GM12878 (cell line): ENCODE measurements at regions not wholly inside any gene's neighbourhood (a gene's known extent, or its start where the extent isn't known, plus 50 kb on each side); places are given as distances from the start of the nearest gene placed in this dataset.

ENCODE experiments used
- ATF7 ChIP-seq: fragments of 450-650 bp; IDR thresholded peaks from 2 replicates; pipeline ENCODE4 v1.6.1; 2016; ENCODE audit warnings: low read depth, mild to moderate bottlenecking
- TF ChIP-seq, protein P1 (sequence below): fragments of 450-650 bp; IDR thresholded peaks from 2 replicates; pipeline ENCODE4 v1.6.1; 2017; ENCODE audit warnings: low read depth, mild to moderate bottlenecking, moderate library complexity

DNA sequence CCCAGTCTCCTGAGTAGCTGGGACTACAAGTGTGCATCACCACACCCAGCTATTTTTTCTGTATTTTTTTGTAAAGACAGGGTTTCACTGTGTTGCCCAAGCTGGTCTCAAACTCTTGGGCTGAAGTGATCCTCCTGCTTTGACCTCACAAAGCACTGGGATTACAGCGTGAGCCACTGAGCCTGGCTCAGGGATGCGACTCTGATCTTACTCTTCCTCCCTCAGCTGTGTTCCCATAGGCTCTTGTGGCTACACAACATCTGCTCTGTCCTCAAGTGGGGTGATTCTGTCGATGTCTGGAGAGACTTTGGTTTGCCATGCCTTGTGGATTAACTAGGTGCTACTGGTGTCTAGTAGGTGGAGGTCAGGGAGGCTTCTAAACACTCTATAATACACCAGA, 127.0 kb upstream of the SERPIND1 start:
- TF ChIP-seq, protein P1, sequence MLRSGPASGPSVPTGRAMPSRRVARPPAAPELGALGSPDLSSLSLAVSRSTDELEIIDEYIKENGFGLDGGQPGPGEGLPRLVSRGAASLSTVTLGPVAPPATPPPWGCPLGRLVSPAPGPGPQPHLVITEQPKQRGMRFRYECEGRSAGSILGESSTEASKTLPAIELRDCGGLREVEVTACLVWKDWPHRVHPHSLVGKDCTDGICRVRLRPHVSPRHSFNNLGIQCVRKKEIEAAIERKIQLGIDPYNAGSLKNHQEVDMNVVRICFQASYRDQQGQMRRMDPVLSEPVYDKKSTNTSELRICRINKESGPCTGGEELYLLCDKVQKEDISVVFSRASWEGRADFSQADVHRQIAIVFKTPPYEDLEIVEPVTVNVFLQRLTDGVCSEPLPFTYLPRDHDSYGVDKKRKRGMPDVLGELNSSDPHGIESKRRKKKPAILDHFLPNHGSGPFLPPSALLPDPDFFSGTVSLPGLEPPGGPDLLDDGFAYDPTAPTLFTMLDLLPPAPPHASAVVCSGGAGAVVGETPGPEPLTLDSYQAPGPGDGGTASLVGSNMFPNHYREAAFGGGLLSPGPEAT = no peak
- TF ChIP-seq ATF7 = no peak
